22Rv1 (cell line): ENCODE measurements at regions not wholly inside any gene's neighbourhood (a gene's known extent, or its start where the extent isn't known, plus 50 kb on each side); places are given as distances from the start of the nearest gene placed in this dataset.

Source experiments
- CTCF ChIP-seq: fragments of 450-650 bp; IDR thresholded peaks from 2 replicates; pipeline ENCODE4 v1.5.1; 2017; ENCODE audit warnings: mild to moderate bottlenecking
- ZFX ChIP-seq: fragments of 450-650 bp; IDR thresholded peaks from 2 replicates; pipeline ENCODE4 v1.6.1; 2017; ENCODE audit warnings: antibody characterized with exemption, borderline replicate concordance

GRCh38 chr17:79422236-79422635 is 188.6 kb downstream of the RBFOX3 start:
- no peak for TF ChIP-seq CTCF
- no peak for TF ChIP-seq ZFX
